Lung (tissue), 11 donors: ENCODE measurements at regions not wholly inside any gene's neighbourhood (a gene's known extent, or its start where the extent isn't known, plus 50 kb on each side); places are given as distances from the start of the nearest gene placed in this dataset.

Experiments used
- ATAC-seq: fragments of 200-7000 bp; cut with Tn5 transposase; one replicate; pipeline ENCODE4 v1.9.1; 2020; ENCODE audit warnings: moderate number of reproducible peaks; ENCODE audit not compliant: insufficient read depth, low FRiP score
- DNase-seq, 3 donors: peaks; one replicate each; pipeline ENCODE4 v3.0.0-alpha.2; 2013 to 2017
- H3K27ac ChIP-seq, 2 donors: one replicate each; pipeline ENCODE4 v1.5.1; 2013; ENCODE audit warnings: mild to moderate bottlenecking in 2 of 2, moderate library complexity in 2 of 2, control low read depth in 1 of 2, inconsistent platforms in 1 of 2, low read depth in 1 of 2, low read length in 1 of 2
- H3K27me3 ChIP-seq, 3 donors: one replicate each; pipeline ENCODE4 v1.5.1; 2013; ENCODE audit warnings: low read length in 2 of 3; ENCODE audit not compliant: control insufficient read depth in 3 of 3, insufficient read depth in 3 of 3
- H3K36me3 ChIP-seq, 4 donors: one replicate each; pipeline ENCODE4 v1.5.1; 2013; ENCODE audit warnings: low read length in 4 of 4, mild to moderate bottlenecking in 1 of 4, moderate library complexity in 1 of 4; ENCODE audit not compliant: control insufficient read depth in 4 of 4, insufficient read depth in 4 of 4
- H3K4me1 ChIP-seq, 5 donors: one replicate each; pipeline ENCODE4 v1.5.1; 2013; ENCODE audit warnings: low read length in 5 of 5, mild to moderate bottlenecking in 2 of 5, moderate library complexity in 1 of 5; ENCODE audit not compliant: control insufficient read depth in 5 of 5, insufficient read depth in 5 of 5
- H3K4me3 ChIP-seq: one replicate; pipeline ENCODE4 v1.5.1; 2013; ENCODE audit warnings: mild to moderate bottlenecking, control low read depth, moderate library complexity
- H3K9ac ChIP-seq, 2 donors: one replicate each; pipeline ENCODE4 v1.5.1; 2013; ENCODE audit warnings: low read length in 2 of 2, control low read depth in 1 of 2; ENCODE audit not compliant: insufficient read depth in 1 of 2
- H3K9me3 ChIP-seq, 4 donors: one replicate each; pipeline ENCODE4 v1.5.1; 2013; ENCODE audit warnings: low read length in 3 of 4, mild to moderate bottlenecking in 1 of 4, moderate library complexity in 1 of 4; ENCODE audit not compliant: control insufficient read depth in 4 of 4, insufficient read depth in 3 of 4
- CTCF ChIP-seq: IDR thresholded peaks from 2 replicates; pipeline ENCODE4 v1.5.1; 2012; ENCODE audit warnings: mild to moderate bottlenecking; ENCODE audit errors: control extremely low read depth, extremely low read depth
- WGBS, 2 donors: extraction: QIAGEN DNeasy Blood & Tissue Kit; methylation state at CpG; one replicate each; pipeline ENCODE4 v1.1.7; 2013; 5-methylcytosine and 5-hydroxymethylcytosine counted together
- donor health status: control.
- donor health status: control.
- donor health status: Bipolar disorder and iron deficiency.
- donor health status: healthy.
- donor health status: DM: yes; HTN: yes; CAD: no.

GRCh38 chr2:195457873-195458272 lies 199.2 kb upstream of the SLC39A10 start:
- Histone ChIP-seq H3K36me3 (no peaks in the 10 kb centered on the region), H3K27me3 (no peaks in the 10 kb centered on the region), H3K4me1 (peaks cover 0 to 10% (median 0%) of the 10 kb centered on the region in 5 donors), H3K9me3 (no peaks in the 10 kb centered on the region), H3K27ac (no peak overlapping the region), H3K9ac (no peak overlapping the region), H3K4me3 (no peak overlapping the region)
- ATAC-seq: no peak
- DNase-seq: no peak
- no peak for TF ChIP-seq CTCF

GRCh38 chr2:195456771-195457170 lies 200.3 kb upstream of the SLC39A10 start:
- Histone ChIP-seq H3K27ac (no peak overlapping the region), H3K4me3 (no peak overlapping the region), H3K9me3 (no peaks in the 10 kb centered on the region), H3K27me3 (no peaks in the 10 kb centered on the region), H3K9ac (no peak overlapping the region), H3K4me1 (peaks cover 0 to 14% (median 0%) of the 10 kb centered on the region in 5 donors), H3K36me3 (no peaks in the 10 kb centered on the region)
- WGBS, 2 donors: 68 to 72% methylated on average over 2 of the region's 2 CpGs
- no peak for TF ChIP-seq CTCF
- ATAC-seq: no peak
- DNase-seq: peak in 2 of 3 donors; percentile 46 to 63

GRCh38 chr2:195451160-195451559 lies 205.9 kb upstream of the SLC39A10 start:
- H3K9ac ChIP-seq: no peak overlapping the region
- H3K4me3 ChIP-seq: no peak overlapping the region
- no peaks in the 10 kb centered on the region for H3K9me3 ChIP-seq
- DNase-seq (peak in 2 of 3 donors; percentile 68 to 76), ATAC-seq (no peak)
- TF ChIP-seq CTCF: no peak
- H3K36me3 ChIP-seq: no peaks in the 10 kb centered on the region
- WGBS, 2 donors: 74 to 87% methylated on average over 4 of the region's 4 CpGs
- peaks cover 0 to 5% (median 0%) of the 10 kb centered on the region in 3 donors for H3K27me3 ChIP-seq
- H3K4me1 ChIP-seq: peaks cover 0 to 17% (median 2%) of the 10 kb centered on the region in 5 donors
- no peak overlapping the region for H3K27ac ChIP-seq

GRCh38 chr2:195450552-195451113 lies 206.4 kb upstream of the SLC39A10 start:
- H3K27me3 ChIP-seq: peaks cover 0 to 5% (median 0%) of the 10 kb centered on the region in 3 donors
- DNase-seq: peak; percentile 53 to 82 (median 78)
- H3K27ac ChIP-seq: no peak overlapping the region
- H3K9me3 ChIP-seq: no peaks in the 10 kb centered on the region
- no peak for TF ChIP-seq CTCF
- H3K4me3 ChIP-seq: no peak overlapping the region
- H3K9ac ChIP-seq: no peak overlapping the region
- H3K4me1 ChIP-seq: peaks cover 0 to 17% (median 2%) of the 10 kb centered on the region in 5 donors
- no peak for ATAC-seq
- 69 to 79% methylated on average over 3 of the region's 3 CpGs for WGBS, 2 donors
- H3K36me3 ChIP-seq: no peaks in the 10 kb centered on the region
